GM12875 (cell line): ENCODE measurements at regions not wholly inside any gene's neighbourhood (a gene's known extent, or its start where the extent isn't known, plus 50 kb on each side); places are given as distances from the start of the nearest gene placed in this dataset.
"Not testable (repeated sequence)": the region's sequence is repeated elsewhere in the genome, so short reads cannot be mapped to it uniquely, and the experiment has no call there.

Experiments used
- H3K4me3 ChIP-seq: one replicate; pipeline ENCODE4 v1.5.1; 2011; ENCODE audit warnings: low read depth, low read length, control low read depth
- CTCF ChIP-seq: IDR thresholded peaks from 2 replicates; pipeline ENCODE4 v1.5.1; 2011; ENCODE audit warnings: low read depth, mild to moderate bottlenecking, control low read depth, inconsistent platforms, low read length, moderate library complexity, borderline replicate concordance; ENCODE audit not compliant: insufficient read depth

DNA sequence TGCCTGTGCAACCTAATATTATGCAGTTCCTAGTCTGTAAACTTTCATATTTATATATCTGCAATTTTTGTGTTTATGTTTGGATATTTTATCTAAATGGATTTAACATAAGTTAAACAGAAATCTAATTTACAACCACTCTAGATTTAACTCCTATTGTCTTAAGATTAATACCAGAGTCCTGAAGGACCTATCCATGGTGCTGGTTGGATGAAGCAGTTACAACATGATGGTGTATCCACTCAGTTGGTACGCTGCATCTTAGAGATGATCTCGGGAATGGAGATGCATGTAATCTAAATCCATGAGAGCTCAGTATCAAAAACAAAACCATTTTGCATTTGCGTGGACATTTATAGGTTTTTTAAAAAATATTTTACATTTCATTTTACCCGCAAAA lies 745.9 kb upstream of the SLC8A1 start:
- no peak for TF ChIP-seq CTCF
- H3K4me3 ChIP-seq: no peak overlapping the region

DNA sequence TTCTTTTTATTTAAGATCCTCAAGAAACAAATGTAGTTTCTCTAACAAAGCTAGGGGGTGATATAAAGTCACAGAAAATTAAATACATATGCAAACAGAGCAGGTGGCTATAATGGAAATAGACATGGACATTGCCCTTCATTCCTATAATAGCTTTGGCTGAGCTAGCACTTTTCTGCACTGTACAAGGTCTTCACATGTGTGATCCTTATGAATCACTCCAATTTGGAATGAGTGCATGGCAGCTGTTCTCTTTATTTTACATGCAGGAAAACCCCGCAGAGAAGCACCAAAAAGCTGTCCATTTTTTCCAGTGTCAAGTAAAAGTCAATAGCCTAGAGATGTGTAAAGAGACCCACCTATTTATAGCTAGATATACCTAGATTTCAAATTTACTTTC lies 747.4 kb upstream of the SLC8A1 start:
- no peak for TF ChIP-seq CTCF

GRCh38 chr2:41204315-41204714 lies 752.4 kb upstream of the SLC8A1 start:
- TF ChIP-seq CTCF: no peak
- no peak overlapping the region for H3K4me3 ChIP-seq

More for the DNA sequence above, 747.4 kb upstream of the SLC8A1 start:
- H3K4me3 ChIP-seq: no peak overlapping the region

- H3K4me3 ChIP-seq: no peak overlapping the region
- TF ChIP-seq CTCF: no peak
These were observed 754.1 kb upstream of the SLC8A1 start for GRCh38 chr2:41206004-41206403.

DNA sequence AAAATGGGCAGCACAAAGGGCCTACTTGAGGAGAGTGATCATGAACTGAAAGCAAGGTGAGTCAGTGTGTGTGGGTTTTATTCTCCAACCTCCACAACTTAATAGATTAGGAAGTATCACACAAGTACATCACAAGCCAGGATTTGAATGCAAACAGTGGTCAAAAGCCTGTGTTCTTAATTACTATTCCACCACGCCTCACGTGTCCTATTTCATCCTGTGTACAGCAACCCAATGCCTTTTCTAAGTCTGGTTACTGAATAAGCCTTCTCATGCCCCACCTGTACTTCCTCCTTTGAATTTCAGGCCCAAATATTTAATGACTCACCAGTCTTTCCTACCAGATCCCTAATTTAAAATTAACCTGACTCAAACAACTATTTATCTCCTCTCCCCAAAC lies 755.7 kb upstream of the SLC8A1 start:
- TF ChIP-seq CTCF: no peak
- no peak overlapping the region for H3K4me3 ChIP-seq

DNA sequence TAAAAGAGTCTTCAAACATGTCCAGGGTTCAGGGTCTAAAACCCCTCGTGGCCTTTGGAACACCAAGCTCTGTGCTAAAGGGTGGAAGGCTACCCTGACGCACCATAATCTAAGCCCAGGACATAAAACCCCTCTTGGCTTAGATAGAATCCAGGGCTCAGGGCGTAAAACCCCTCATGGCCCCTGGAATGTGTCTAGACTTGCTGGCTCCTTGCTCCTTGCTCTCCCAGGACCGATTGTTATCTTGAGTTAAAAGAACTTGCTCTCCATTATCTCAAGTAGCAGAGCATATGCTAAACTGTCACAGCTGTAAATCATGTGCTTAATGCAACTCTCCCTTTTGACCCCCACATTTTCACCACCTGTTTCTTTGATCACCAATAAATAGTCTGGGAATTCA lies 758.1 kb upstream of the SLC8A1 start:
- H3K4me3 ChIP-seq: not testable (repeated sequence)

DNA sequence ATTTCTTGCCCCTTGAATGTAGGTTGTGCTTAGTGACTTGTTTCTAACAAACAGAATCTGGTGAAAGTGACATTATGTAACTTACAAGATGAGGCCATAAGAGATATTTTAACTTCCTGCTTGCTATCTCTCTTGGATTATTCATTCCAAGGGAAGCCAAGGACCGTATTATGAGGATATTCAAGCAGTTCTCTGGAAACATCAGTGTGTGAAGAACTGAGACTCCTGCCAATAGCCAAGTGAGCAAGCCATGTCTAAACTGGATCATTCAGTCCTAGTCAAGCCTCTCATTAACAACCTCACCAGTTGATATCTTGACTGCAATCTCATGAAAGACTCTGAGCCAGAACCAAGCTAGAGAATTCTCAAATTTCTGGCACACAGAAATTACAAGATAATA lies 765.1 kb upstream of the SLC8A1 start:
- TF ChIP-seq CTCF: no peak
- no peak overlapping the region for H3K4me3 ChIP-seq

GRCh38 chr2:41222593-41222992 lies 770.7 kb upstream of the SLC8A1 start:
- TF ChIP-seq CTCF: no peak
- H3K4me3 ChIP-seq: no peak overlapping the region
